ENCODE measurements at regions not wholly inside any gene's neighbourhood (a gene's known extent, or its start where the extent isn't known, plus 50 kb on each side); places are given as distances from the start of the nearest gene placed in this dataset.

DNA sequence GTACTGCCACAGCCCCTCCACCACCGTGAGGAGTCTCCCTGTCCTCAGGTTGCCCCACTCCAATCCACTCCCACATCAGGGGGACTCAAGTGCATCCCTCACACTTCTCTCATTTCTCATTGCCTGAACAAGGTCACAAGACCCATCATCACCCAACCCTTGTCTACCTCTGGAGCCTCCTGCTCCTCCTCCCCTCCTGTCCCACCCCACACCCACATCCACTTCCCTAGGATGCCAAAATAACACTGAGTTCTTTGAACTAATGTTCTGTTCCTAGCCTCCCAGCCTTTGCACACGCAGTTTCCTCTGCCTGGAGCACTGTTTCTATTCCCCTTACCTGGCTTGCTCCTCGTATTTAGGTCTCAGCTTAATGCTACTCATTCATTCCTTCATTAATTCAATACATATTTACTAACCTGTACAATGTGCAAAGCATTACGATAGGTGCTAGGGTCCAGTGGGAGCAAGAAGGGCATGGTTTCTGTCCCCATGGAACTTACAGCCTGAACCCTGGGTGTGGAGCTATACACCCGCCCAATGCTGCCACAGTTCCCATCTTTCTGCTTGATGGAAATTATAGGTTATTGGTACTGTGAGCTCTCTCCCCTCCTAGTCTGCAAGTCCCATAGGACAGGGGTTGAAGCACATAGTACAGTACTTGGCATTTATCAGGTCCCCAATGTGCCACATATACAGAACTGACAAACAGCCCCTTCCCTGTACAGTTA, 96.1 kb upstream of the GRIK3 start:
- no peak for DNase-seq (ENCODE audit: low read depth)

DNA sequence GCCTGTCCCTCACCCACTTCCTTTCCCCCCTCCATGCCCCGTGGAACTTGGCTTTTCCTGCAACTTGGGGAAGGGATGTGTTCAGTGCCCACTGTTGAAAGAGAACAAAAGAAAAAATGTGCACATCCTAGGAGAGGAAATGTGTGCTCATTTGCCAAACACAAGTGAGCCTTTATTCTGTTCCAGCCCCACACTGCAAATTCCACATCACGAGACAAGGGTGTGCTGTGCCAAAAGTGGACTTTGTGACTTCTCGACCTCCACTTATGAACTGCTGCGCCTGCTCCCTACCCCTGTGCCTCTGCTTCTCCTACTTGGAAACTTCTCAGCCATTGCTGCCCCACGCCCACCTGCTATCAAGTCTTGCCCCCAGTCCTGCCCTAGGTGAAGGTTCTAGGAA, 97.0 kb upstream of the GRIK3 start:
- DNase-seq (ENCODE audit: low read depth) = no peak

DNA sequence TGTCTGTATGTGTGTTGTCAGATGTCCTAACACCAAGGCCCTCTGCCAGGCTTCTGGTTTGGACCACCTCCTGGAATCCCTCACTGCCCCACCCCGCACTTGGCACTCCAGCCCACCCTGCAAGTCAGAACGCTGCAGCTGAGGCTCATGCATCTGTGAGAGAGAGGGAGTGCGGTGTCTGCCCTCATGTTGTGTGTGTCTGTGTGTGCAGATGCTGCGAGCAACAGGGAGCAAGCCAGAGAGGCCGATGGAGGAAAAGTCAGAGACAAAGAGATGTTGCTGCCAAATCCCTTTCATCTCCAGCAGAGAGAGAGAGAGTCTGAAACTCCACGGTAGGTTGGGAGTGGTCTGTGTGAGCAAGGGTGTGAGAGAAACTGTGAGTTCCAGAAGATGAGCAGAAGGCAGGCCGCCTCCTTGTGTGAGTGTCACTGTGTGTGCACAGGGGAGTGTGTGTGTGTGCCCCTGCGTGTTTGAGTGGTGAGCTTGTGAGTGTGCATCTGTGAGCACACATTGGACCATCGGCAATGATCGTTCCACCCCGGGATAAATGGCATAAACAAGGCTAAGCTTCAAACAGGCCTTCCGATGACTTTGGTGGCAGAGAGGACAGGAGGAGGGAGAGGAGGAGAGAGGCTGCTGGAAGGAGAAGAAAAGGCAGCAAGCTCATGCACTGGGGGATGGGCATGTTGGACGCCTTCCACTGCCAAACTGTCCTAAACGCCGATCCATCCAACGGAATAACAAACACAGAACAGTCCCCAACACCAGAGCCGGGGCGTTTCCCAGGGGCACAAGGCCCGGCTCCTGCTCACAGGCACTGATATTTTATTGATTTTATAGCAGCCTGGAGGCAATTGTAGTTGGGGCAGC, 99.2 kb upstream of the GRIK3 start:
- DNase-seq (ENCODE audit: low read depth) = no peak

DNA sequence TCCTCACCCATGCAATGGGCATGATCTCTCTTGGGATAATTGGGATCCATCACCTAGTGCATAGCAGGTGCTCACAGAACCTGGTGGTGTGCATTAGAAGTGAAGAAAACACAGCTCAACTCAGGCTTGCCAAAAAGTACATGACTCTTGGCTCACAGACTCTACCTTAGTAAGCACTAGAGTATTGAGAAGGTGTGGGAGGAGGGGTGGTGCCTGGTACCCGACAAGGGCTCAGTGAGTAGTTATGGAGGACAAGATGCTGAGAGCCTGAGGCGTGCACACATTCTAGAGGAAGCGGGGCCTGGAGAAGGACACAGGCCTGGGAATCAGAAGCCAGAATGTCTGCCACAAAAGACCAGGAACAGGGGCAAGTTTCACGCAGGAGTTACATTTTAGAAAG, 100.3 kb upstream of the GRIK3 start:
- no peak for DNase-seq (ENCODE audit: low read depth)

DNA sequence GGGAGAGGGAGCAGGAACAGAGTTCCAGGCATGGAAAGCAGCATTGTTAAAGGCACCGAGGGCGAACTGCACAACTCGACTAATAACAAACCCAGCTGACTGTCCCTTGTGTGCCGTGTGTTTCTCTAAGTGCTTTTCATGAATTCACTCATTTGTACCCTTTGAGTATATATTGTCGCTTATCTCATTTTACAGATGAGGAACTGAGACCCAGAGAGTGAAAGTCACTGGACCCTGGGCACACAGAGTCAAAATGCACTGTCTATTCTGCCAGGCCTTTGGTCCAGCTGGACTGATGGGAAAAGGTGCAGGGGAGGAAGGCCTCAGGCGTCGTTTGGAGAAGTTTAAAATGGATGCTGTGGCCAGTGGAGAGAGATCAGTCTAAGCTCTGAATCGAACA, 100.7 kb upstream of the GRIK3 start:
- no peak for DNase-seq (ENCODE audit: low read depth)

DNA sequence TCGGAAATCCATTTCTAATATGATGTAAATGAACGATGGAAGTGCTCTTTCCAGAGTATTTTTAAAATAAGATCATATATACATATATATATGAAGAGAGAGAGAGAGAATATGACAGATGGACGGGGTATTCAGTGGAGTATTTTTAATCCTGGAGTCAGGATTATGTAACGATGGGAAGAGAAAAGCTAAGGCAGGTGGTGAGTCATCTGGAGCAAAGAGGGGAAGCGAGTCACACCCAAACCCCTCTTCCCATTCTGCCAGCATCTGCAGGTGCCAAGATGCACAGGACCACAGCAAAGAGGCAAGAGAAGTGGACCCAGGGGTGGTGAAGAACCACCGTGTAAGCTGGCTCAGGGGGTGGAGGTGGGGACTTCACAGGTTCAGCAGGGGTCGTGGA, 102.7 kb upstream of the GRIK3 start:
- DNase-seq (ENCODE audit: low read depth) = no peak

DNA sequence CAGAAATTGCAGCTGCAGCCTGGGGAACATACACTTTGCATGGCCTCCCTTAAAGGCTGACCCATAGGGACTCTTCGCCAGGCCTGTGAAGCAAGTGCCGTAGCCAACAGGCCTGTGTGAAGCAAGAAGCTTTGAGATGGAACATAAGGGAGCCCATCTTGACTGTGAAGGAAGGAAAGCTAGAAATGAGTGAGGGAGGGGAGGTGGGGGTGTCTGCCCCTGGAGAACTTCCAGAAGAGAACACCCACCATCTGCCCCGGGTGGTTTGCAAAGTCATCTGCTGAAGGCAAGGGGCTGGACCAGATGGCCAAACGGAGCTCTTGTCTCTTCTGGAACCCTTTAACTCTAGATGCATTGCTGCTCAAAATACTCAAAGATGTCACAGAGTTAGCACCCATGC, 103.3 kb upstream of the GRIK3 start:
- no peak for DNase-seq (ENCODE audit: low read depth)

DNA sequence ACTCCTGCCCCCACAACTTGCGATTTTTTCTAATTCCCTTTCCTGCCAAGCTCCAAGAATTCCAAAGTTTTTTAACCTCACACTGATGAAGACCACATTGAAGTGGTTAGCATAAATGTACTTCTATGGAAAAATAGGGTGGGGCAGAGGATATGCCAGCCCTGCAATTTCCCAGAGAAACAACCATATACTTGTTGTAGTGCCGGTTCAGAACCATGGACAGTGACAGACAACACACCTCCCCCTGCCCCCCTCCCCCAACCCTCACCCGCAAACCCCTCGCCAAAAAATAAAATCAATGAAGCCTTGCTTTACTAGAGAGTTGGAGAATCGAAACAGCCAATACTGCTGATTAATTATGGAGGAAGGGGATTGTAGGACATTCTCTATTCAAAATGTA, 109.5 kb upstream of the GRIK3 start:
- DNase-seq (ENCODE audit: low read depth) = no peak

DNA sequence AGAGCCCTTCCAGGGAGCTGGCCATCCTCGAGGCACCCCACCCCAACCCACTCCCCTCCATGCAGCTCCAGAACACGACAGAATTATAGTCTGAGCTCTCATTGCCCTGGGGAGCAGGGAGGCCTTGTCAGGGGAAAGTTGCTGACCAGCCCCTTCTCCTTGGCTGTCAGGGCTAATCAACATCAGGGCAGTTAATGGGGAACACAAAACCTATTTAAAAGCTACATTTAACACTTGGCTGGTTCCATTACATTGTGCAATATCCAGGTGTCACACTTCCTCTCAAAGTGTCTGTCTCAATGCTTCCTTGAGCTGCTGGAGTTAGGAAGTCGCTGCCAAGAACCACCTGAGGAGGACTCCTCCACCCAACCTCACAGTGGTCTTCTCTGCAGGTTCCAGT, 111.8 kb upstream of the GRIK3 start:
- DNase-seq (ENCODE audit: low read depth) = no peak

DNA sequence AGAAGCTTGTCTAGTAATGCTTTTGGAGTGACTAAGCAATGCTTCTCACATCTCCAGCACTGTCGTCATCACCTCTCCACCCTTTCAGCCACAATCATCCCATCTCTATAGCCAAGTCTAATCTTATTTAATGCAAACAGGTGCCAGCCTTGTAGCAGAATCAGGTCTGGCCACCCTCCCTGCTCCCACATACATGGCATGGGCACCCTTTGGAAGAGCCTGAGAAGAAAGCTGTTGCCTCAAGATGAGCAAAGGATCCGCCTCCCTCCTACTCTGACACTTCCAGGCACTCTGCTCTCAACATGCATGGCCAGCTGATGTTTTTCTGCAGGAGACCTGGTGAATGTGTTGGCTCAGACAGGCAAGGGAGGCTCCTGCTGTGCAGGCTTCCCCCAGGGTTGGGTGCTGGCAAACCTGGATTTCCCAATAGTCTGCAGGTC, 113.1 kb upstream of the GRIK3 start:
- no peak for DNase-seq (ENCODE audit: low read depth)

DNA sequence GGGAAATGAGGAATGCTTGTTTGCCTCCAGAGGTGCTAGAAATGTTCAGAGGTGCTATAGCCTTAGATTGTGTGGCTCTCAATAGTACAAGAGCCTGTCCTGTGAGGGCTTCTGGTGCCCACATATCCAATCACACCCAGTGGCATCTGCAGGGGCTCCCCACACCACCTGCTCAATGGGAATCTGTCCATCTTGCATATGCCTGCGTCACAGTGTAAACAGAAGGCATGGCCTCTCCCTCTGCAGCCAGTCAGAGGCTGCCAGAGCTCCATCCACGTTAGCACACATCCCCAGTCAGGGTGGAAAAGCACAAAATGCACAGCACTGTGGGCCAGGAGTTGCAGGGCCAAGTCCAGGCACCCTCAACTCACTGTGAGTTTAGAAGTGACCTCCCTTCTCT, 113.6 kb upstream of the GRIK3 start:
- DNase-seq (ENCODE audit: low read depth) = no peak

DNA sequence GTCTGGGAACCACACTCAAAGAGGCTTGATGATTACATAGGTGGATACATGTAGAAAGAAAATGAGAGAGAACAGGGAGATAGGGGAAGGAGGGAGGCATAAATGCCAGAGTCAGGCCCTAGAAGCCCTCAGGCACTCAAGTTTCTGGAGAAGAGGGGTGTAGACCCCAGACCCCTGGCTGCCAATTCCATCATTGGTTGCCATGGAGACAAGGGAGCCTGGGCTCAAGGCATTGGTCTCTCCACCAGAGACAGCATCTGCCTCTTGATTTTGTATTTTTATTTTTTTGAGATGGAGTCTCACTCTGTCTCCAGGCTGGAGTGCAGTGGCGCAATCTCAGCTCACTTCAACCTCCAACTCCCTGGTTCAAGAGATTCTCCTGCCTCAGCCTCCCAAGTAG, 114.3 kb upstream of the GRIK3 start:
- no peak for DNase-seq (ENCODE audit: low read depth)

DNA sequence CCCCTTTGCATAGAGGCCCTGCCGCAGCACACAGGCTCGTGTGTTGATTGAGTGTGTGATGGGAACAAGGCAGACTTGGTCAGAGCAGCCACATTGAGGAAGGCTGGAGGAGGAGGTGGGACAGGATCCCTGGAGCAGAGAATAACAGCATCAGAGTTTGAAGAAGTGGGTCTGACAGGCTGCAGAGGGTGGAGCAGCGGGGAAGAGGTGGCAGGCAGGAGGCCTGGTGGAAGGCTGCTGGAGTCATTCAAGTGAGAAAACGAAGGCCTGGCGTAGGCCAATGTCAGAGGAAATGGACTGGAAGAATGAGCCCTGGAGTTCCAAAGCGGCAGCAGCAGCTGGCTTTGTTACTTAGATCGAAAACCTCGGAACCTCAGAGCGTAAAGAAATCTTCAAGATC, 115.0 kb upstream of the GRIK3 start:
- DNase-seq (ENCODE audit: low read depth) = no peak

DNA sequence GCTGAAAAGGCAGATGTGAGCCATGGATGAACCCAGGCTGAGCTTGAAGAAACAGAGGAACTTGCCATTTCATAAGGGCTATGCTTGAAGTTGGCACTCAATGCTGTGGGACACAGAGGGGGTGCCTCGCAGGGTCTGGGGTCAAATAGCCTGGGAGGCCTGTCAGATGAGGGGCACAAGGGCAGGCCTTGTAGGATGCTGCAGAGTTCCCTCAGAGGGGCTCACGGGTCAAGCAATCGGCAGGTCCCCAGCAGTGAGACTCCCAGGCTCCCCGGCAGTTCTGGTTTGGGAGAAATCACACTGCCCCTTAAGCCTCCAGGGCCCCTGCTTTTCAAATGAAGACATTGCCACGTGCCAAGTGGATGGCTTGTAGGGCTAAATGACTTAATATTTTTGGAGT, 116.7 kb upstream of the GRIK3 start:
- no peak for DNase-seq (ENCODE audit: low read depth)

DNA sequence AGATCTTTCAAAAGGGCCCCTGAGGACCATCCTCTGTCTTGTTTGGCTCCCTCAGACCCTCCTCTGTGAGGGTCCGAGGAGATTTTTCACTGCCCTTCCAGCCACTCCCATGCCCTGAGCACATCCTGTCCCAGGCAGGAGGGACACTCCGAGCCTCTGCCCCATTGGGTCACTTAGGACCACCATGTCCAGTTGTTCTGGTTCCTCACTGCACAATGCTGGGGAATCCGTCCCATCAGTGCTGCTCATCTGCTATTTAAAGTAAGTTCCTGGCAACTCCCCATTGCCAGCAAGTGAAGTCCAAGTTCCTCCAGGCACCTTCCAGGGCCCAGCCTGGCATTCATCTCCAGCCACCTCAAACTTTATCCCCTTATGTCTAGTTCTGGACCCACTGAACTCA, 117.5 kb upstream of the GRIK3 start:
- no peak for DNase-seq (ENCODE audit: low read depth)

DNA sequence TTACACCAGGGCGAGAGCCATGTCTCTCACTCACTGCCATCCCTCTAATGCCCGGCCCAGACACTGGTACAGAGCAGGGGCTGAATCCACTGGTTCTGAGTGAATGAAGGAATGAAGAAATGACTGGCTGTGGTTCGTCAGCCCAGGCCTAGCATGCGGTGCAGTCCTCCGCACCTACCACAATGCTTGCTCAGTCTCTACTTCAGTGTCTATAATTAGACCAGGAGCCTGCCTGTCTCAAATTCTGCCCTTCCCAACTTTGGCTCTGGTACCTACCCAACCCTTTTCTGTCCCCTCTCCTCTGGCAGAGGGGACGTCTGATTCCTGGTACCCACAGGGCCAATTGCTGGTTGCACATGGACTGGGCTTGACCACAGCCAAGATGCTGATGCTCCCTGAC, 118.2 kb upstream of the GRIK3 start:
- DNase-seq (ENCODE audit: low read depth) = no peak

DNA sequence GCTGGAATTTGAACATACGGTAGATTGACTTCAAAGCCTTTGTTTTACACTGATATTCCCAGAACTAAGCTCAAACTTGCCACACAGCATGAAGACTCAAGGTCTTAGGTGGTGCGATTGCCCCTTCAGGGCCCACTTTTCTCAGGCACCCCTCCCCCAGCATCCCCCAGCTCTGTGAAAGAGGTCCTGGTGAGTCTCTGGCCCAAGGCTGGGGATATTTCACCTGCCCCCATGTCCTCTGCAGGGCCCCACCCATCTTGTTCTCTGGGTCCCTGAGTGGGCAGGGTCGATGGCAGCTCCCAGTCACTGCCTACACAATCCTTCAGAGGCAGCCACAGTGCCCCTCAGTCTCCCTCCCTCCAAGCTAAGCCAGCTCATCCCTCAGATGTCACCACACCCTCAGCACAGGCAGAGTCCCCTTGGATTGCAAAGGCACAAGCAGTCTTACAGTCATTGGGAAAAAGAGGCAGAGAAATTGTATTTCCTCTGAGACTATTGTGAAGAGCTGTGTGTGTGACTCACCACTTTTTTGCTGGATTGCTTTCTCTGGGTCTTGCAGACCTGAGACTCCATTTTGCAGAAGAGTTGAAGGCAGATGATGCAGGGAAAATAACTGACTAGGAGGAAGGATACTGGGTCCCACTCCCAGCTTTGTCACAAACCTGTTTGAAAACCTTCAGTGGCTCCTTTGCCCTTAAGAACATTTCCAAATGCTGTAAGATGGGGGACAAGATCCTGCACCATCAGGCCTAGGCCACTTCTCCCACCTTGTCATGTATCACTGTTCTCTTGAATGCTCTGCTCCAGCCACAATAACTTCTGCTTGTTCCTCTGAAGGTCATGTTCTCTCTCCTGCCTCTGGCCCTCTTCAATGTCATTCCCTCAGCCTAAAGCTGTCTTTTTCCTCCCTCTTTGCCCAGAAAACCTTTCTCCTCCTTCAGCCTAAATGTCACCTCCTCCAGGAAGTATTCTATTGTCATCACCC, 119.1 kb upstream of the GRIK3 start:
- no peak for DNase-seq (ENCODE audit: low read depth)

DNA sequence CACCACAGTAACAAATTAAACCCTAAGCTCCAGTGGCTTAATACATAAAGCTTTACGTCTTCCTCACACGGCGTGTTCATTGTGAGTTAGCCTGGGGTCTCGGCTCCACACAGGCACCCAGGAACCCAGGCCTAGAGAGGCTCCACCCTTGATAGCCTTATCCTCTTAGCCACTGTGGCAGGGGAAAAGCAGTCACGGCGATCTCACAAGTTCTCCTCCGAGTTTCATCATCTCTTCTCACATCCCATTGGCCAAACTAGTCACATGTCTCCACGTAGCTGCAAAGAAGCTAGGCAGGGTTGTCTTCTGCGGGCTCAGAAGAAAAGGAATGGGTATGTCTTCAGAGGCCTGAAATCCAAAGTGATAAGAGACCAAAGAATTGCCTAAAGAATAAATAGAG, 122.3 kb upstream of the GRIK3 start:
- DNase-seq (ENCODE audit: low read depth) = no peak

DNA sequence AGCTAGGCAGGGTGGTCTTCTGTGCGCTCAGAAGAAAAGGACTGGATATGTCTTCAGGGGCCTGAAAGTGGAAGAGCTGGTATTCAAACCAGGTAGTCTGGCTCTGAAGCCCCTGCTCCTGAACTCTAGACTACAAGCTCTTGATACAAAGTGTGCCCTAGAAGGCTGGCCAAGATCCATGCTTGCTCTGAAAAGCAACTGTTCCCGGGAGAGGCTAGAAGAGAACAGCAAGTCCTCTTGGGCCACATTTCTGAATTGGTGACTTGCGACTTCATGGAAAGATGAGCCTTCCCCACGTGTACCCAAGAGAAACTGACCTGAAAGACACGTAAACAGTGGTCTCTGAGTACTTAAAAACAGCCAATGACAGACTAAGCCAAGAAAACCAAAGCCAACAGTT, 123.3 kb upstream of the GRIK3 start:
- no peak for DNase-seq (ENCODE audit: low read depth)

DNA sequence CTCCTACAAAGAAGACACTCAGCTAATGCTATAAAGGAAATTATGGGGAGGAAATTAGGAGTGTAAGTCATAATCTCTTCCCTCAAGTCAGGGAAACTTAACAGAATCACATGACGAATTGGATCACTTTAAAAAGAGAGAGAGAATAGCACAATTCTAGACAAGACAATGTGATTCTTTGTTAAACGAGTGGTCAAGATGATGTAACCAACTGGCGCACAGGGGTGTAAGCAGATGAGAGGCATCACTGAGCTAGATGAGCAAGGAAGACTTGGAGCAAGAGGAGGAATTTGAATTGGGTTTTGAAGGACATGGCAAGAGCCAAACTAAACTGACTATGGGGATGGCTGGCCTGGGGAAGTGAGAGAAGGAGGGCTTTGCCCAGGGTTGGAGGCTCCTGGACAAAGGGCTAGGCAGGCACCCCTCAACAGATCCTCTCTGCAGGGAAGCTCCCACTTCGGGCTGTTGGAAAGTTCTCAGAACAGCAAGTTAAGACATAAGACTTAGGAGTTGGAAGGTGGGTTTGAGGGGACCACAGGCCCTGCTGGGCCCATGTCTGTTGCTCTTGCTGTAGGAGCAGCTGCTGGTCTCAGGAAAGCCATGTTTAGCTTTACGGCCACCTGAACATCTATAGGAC, 123.9 kb upstream of the GRIK3 start:
- no peak for DNase-seq (ENCODE audit: low read depth)

DNA sequence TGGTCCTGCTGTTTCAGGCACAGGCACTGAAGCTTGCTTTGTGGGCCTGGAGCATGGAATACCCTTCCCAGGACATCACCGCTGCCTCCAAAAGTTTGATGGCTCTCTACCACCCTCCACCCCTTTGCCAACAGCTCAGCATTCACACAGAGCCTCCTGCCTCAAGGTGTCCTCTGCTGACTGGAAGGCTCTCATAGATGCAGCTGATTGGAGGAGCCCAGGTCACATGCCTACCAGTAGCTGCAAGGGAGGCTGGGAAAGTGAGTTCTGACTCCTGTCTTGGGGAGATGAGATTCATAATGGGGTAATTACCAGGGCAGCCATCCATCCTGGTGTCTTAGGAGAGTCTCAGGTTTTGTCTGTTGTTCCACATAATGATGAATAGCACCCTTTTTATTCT, 124.8 kb upstream of the GRIK3 start:
- no peak for DNase-seq (ENCODE audit: low read depth)

DNA sequence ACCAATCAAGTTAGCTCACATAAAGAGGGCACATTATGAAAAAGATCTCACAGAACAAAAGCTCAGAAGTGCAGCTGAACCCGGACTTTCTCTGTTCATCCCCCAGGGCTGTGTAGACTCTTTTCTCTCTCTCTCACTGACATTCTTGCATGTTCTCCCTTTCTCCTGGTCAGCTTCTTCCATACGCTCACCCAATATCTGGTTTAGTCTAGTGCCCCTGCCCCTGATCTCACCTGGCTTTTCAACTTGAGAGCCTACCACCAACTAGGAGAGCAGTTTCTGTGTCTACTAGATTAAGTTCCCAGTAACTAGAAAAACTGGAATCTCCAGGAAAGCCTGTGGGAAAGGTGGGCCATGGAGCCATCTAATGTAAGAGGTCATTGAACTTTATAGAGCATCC, 126.9 kb upstream of the GRIK3 start:
- no peak for DNase-seq (ENCODE audit: low read depth)
